ENCODE measurements at regions not wholly inside any gene's neighbourhood (a gene's known extent, or its start where the extent isn't known, plus 50 kb on each side); places are given as distances from the start of the nearest gene placed in this dataset.

DNA sequence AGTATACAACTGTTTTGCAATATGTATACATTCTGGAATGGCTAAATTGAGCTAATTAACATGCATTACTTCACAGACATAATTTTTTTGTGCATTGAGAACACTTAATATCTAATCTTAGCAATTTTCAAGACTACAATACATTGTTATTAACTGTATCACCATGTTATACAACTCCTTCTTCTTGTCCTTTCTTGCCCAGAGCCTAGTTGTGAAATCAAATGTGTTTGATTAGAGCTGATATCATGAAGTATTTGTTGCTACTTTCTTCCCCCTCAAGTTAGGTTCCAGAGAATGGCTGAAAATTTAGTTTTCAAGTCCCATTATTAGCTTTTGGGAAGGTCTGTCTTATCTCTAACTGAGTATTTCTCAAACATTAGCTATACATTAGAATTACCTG lies 607.8 kb downstream of the PSAT1 start:
- TF ChIP-seq CTCF (IDR thresholded peaks at IDR 0.05; ENCODE audit: low read depth, low read length) (no peak), EZH2phosphoT487 (IDR thresholded peaks at IDR 0.05; ENCODE audit: low read depth) (no peak)
